Colonic mucosa (tissue), 4 donors: ENCODE measurements at regions not wholly inside any gene's neighbourhood (a gene's known extent, or its start where the extent isn't known, plus 50 kb on each side); places are given as distances from the start of the nearest gene placed in this dataset.

Experiments
- DNase-seq: peaks from one replicate; pipeline ENCODE4 v3.0.0-alpha.2; 2020
- H3K27ac ChIP-seq: fragments of 200-600 bp; one replicate; pipeline ENCODE4 v1.8.0; 2021
- H3K27me3 ChIP-seq: fragments of 200-600 bp; one replicate; pipeline ENCODE4 v1.8.0; 2021
- H3K36me3 ChIP-seq: fragments of 200-600 bp; one replicate; pipeline ENCODE4 v1.8.0; 2021
- H3K4me1 ChIP-seq: fragments of 200-600 bp; one replicate; pipeline ENCODE4 v1.8.0; 2021; ENCODE audit warnings: mild to moderate bottlenecking
- H3K4me3 ChIP-seq: fragments of 200-600 bp; one replicate; pipeline ENCODE4 v1.8.0; 2021
- H3K9ac ChIP-seq, 2 donors: one replicate each; pipeline ENCODE4 v1.7.0; 2013; ENCODE audit warnings: control low read depth in 2 of 2, low read depth in 2 of 2, low read length in 2 of 2
- H3K9me3 ChIP-seq: fragments of 200-600 bp; one replicate; pipeline ENCODE4 v1.8.0; 2021
- intact Hi-C: fragments of 100-400 bp; cut with DNase I; formaldehyde crosslinking; loops from one replicate; pipeline ENCODE4 v1.14.1; 2022
- TF ChIP-seq, protein P1 (sequence below): fragments of 200-600 bp; IDR thresholded peaks from one replicate; pipeline ENCODE4 v1.8.0; 2022; ENCODE audit warnings: antibody characterized with exemption, mild to moderate bottlenecking
- donor health status: healthy.
- donor health status: DM: no; HTN: no; CAD: no.
- donor health status: DM: no; HTN: no; CAD: no.

DNA sequence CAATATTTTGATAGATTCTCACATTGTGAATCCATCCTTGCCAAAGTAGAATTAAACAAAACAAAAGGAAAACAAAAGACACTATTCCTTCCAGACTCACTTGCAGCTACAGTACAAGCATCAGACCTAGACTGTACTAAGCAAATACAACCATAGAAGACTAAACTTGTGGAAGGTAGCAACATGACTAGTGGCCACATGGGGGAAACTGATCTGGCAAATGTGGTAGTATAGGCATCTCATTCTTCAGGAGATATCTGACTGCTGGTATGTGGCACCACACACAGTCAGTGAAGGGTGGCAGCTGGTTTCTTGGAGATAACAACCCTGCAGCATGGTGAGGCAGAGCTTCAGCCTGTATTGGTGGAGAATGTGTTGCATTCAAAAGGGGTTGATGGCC lies 81.0 kb upstream of the ACVR2A start:
- no peak for DNase-seq
- Histone ChIP-seq H3K4me3 (no peak overlapping the region), H3K36me3 (no peaks in the 10 kb centered on the region), H3K9ac (no peak overlapping the region), H3K9me3 (no peaks in the 10 kb centered on the region), H3K27ac (no peak overlapping the region), H3K27me3 (no peaks in the 10 kb centered on the region), H3K4me1 (no peaks in the 10 kb centered on the region)
- intact Hi-C loops: no loop called here
- TF ChIP-seq, protein P1, sequence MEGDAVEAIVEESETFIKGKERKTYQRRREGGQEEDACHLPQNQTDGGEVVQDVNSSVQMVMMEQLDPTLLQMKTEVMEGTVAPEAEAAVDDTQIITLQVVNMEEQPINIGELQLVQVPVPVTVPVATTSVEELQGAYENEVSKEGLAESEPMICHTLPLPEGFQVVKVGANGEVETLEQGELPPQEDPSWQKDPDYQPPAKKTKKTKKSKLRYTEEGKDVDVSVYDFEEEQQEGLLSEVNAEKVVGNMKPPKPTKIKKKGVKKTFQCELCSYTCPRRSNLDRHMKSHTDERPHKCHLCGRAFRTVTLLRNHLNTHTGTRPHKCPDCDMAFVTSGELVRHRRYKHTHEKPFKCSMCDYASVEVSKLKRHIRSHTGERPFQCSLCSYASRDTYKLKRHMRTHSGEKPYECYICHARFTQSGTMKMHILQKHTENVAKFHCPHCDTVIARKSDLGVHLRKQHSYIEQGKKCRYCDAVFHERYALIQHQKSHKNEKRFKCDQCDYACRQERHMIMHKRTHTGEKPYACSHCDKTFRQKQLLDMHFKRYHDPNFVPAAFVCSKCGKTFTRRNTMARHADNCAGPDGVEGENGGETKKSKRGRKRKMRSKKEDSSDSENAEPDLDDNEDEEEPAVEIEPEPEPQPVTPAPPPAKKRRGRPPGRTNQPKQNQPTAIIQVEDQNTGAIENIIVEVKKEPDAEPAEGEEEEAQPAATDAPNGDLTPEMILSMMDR: no peak

DNA sequence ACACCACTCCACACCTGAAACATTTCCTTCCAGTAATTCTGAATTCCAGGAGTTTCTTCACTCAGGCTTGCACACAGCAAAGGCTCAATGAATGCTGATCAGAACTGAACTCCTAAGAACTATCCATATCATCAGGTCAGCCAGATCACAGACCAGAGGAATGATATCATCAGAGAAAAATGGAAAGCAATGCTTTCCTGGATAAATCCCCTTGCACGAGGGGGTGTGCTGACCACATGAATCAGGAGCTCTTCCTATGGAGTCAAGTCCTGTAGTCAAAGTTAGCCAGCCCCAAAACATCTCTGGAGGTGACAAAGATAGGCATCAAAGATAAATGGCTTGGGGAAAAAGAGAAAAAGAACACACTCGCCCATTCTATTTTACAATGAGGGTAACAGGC lies 83.8 kb upstream of the ACVR2A start:
- no peak overlapping the region for H3K4me3 ChIP-seq
- no peaks in the 10 kb centered on the region for H3K9me3 ChIP-seq
- no peak overlapping the region for H3K27ac ChIP-seq
- TF ChIP-seq, protein P1: no peak
- H3K36me3 ChIP-seq: no peaks in the 10 kb centered on the region
- no peak for DNase-seq
- no peak overlapping the region for H3K9ac ChIP-seq
- no peaks in the 10 kb centered on the region for H3K4me1 ChIP-seq
- H3K27me3 ChIP-seq: no peaks in the 10 kb centered on the region
- intact Hi-C loops: no loop called here

DNA sequence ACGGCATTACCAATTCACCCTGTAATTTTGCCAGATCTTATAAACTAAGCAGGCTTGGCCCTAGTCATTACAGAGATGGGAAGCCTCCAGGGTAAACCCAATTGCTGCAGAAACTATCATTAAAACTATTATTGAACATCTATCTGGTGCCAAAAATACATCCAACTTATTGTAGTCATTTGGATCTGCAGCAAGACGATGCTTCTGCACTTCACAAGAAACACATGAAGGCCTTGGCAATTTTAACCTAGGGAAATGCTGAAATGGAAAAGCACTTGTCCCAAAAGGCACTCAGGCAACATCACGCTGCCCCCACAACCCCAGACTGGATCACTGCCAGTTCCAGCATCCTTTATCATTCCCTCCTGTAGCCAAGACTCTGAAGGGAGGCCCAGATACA lies 85.3 kb upstream of the ACVR2A start:
- Histone ChIP-seq H3K36me3 (no peaks in the 10 kb centered on the region), H3K4me3 (no peak overlapping the region), H3K4me1 (no peaks in the 10 kb centered on the region), H3K9ac (no peak overlapping the region), H3K27me3 (no peaks in the 10 kb centered on the region), H3K9me3 (no peaks in the 10 kb centered on the region), H3K27ac (no peak overlapping the region)
- intact Hi-C loops: no loop called here
- DNase-seq: no peak
- TF ChIP-seq, protein P1: no peak

GRCh38 chr2:147758821-147759220 lies 86.0 kb upstream of the ACVR2A start:
- Histone ChIP-seq H3K36me3 (no peaks in the 10 kb centered on the region), H3K4me3 (no peak overlapping the region), H3K27ac (no peak overlapping the region), H3K9ac (no peak overlapping the region), H3K9me3 (no peaks in the 10 kb centered on the region), H3K27me3 (no peaks in the 10 kb centered on the region), H3K4me1 (no peaks in the 10 kb centered on the region)
- intact Hi-C loops: no loop called here
- DNase-seq: no peak
- TF ChIP-seq, protein P1: no peak

DNA sequence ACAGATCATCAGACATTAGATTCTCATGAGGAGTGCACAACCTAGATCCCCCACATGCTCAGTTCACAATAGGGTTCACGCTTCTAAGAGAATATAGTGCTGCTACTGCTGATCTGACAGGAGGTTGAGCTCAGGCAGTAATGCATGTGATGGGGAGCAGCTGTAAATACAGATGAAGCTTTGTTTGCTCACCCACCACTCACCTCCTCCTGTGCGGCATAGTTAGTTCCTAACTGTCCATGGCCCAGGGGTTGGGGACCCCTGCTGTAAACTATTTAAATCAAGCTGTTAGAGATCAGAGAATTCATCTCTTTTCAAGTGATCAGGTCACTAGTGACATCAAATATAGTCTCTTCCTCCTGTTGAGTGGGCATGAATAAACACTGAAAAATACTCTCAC lies 88.8 kb upstream of the ACVR2A start:
- no peaks in the 10 kb centered on the region for H3K36me3 ChIP-seq
- H3K4me3 ChIP-seq: no peak overlapping the region
- TF ChIP-seq, protein P1: no peak
- no peak overlapping the region for H3K9ac ChIP-seq
- no peaks in the 10 kb centered on the region for H3K4me1 ChIP-seq
- no peak for DNase-seq
- no peaks in the 10 kb centered on the region for H3K27me3 ChIP-seq
- intact Hi-C loops: no loop called here
- H3K27ac ChIP-seq: no peak overlapping the region
- no peaks in the 10 kb centered on the region for H3K9me3 ChIP-seq
